ENCODE measurements at regions not wholly inside any gene's neighbourhood (a gene's known extent, or its start where the extent isn't known, plus 50 kb on each side); places are given as distances from the start of the nearest gene placed in this dataset.

DNA sequence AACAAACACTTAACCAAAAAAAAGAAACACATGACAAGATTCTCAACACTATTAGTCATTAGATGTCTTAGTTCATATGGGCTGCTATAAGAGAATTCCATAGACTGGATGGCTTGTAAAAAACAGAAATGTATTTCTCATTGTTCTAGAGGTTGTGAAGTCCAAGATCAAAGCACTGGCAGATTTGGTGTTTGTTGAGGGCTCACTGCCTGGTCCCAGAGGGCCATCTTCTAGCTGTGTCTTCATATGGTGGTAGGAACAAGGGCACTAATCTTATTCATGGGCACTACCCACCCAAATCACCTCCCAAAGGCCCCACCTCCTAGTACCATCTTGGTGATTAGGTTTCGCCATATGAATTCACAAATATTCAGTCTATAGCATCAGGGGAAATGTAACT, 162.5 kb upstream of the SDK2 start:
- no peak for DNase-seq (ENCODE audit: low read depth in 1 of 2, low spot score in 1 of 2)

DNA sequence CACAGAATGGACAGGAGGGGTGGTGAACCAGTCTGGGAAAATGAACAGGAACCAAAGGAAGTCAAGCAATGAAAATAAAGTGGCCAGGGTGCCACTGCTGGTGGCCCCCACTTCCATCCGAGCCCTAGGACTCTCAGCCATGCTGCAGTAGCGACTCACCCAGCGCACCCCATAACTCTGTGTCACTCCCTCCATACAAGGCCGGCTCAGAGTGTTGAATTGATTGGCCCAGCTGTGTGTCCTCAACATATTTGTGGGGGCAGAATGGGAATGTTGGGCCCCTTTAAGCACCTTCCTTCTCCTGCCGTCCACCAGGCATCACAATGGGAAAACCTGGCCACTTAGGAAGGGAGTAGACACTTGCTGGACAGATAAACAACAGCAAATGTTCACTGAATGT, 169.0 kb upstream of the SDK2 start:
- no peak for DNase-seq (ENCODE audit: low read depth in 1 of 2, low spot score in 1 of 2)

DNA sequence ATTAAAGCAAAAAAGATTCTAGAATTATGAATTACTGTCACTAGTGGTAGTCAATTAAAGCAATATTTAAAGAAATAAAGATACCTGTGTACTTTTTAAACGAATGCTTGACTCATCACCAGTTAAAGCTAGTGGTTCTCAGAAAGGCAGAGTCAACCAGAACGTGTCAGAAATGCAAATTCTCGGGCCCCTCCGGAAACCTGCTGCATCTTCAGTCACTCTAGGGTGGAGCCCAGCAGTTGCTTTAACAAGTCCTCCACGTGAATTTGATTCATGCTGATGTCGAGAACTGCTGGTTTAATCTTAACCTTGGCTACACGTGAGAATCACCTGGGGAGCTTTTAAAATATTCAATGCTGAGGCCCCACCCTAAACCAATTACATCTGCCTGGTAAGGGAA, 169.8 kb upstream of the SDK2 start:
- no peak for DNase-seq (ENCODE audit: low read depth in 1 of 2, low spot score in 1 of 2)

DNA sequence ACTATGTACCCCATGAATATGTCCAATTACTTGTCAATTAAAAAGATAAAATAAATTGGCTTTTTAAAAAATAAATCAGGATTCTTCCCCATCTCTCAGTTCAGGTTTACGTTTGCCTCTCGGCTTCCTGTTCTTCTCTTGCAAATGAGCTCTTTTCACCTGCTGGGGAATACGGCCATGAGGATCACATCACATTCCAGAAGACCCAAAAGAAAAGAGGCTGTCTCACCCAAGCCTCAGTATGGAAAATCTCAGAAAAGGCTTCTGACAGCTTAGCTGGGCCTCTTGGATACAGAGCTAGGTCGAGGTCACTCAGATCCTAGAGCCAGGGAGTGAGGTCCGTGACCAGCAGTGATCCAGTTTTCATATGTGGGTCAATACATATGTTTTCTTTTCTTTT, 171.2 kb upstream of the SDK2 start:
- no peak for DNase-seq (ENCODE audit: low read depth in 1 of 2, low spot score in 1 of 2)

DNA sequence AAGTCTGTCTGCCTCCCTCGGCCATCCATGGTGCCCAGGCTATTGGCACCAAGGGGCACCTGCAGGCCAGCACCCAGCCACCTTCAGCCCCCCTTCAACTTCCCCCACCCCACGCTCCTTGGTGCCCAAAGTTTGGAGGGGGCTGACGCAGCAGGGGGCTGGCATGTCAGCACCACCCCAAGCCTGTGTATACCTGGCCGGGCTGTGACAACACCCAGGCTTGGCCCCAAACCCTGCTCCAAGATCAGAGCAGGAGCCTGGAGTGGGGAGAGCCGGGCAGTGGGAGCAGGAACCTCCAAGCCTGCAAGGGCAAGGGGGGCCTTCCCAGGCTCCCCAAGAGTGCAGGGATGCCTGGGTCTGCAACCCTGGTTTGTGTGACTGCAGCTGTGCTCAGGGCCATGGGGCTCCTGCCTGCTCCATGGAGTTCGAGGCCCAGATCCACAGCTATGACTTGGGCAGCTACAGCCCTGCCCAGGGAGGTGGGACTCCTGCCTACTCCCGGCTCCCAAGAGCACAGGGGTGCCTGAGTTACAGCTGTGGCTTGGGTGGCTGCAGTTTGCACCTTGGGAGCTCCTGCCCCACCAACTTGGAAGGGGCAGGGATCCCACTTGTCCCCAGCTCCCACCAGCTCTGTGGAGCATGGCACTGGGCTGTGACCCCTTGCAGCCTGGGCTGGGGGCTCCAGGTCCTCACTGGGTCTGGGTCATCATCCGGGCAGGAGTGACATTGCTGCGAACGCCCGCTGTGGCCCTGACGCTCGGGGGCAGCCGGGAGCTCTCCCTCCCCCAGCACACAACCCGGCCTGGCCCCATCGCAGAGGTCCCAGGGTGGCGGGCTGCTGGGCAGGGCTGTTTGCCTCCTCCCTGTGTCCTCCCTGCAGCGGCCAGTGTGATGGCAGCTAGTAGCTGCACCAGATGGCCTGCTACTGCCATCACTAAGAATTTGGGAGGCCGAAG, 175.5 kb upstream of the SDK2 start:
- no peak for DNase-seq (ENCODE audit: low read depth in 1 of 2, low spot score in 1 of 2)

DNA sequence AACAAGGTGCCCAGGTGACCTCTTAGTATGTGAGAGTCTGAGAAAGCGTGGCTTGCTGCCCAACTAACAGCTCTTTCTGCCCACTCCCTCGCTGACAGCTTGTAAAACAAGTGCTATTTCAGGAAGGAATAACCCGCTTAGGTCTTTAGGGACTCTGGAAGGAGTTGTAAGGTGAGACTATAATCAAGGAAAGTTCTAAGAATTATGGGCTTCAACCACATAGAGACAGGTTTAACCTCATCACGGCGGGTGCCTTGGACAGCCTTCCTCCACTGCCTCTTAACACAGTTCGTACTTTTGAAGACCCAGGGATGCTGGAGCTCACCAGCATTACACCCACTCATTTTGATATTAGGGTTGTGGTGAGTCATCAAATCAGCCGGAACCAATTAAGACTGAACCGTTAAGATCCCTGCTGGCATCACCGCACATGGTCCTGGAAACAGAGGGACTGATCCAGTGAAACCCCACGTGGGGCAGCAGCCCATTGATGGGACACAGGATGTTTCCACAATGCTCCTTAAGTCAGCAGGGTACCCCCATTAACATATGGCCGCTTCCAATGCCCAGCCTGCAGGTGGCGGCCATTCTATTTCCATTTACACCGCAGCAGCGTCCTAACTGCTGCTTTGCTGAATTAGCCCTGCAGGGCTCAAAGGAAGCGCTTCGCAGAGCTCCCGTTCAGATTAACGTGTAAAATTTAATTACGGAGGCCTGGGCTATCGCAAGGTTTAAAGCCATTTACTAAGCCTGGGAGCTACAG, 176.6 kb upstream of the SDK2 start:
- no peak for DNase-seq (ENCODE audit: low read depth in 1 of 2, low spot score in 1 of 2)

DNA sequence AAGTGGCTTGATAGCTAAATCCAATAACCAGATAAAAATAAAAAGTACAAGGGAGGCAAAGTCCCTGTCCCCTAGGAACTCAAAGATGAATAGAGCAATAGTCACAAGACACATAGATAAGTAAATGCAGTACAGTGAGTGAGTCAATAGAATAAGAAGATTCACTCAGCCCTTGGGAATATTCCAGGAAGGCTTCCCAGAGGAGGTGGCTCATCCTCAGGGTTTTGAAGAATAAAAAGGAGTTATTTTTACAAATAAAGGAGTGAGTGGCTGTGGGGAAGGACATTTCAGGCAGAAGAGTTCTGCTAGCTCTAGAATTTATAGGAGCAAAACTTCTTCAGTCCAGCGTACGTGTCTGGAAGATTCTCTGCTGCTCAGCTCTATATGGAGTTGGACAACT, 177.4 kb upstream of the SDK2 start:
- no peak for DNase-seq (ENCODE audit: low read depth in 1 of 2, low spot score in 1 of 2)

DNA sequence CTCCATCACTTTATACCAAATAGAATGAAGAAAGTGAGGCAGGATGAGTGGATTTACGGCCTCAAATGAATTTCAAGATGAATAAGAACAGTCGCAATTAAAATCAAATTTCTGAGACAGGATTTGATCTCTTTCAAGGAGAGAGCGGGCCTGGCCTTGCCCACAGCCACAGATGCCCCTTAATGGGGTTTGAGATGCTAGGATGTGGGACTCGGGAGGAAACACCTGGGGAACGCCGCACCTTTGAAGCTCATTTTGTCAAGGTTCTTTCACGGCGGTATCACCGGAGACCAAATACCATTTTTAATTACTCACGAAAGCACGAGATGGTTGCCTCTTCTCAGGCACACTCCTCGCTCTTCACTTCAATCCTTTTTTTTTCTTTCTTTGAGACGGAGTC, 178.1 kb upstream of the SDK2 start:
- DNase-seq (ENCODE audit: low read depth in 1 of 2, low spot score in 1 of 2): no peak

DNA sequence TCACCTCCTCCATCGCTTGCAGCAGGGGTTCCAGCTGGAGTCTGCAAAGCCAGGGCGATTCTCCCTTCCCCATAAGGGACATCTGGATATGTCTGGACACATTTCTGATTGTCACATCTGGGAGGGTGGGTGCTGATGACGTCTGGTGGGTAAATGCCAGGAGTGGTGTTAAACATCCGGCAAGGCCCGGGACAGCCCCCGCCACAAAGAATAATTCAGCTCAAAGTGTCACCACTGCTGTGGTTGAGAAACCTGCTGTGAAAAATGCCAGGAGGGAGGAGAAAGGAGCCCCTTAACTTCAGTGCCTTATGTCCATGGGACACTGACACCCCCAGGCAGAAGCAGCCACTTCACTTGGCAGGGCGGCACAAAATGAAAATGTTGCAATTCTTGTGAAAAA, 179.4 kb upstream of the SDK2 start:
- DNase-seq (ENCODE audit: low read depth in 1 of 2, low spot score in 1 of 2): no peak

DNA sequence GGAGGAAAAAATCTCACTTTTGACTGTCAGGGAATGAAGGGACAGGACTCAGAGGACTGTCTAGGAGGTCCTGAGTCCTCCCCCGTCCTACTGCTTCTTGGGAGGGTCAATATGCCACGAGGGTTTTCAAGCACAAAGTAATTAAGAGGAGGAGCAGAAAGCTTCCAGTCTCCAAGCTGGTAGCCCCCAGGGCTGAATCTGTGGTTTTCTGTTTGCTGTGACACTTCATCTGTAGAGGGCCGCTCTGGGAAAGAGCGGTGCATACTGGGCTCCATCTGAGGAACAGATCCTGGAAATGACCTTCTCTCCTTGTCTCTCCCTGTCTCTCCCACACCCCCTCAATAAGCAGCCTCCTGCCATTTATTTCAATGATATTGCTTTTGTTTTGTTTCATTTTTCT, 180.1 kb upstream of the SDK2 start:
- no peak for DNase-seq (ENCODE audit: low read depth in 1 of 2, low spot score in 1 of 2)

DNA sequence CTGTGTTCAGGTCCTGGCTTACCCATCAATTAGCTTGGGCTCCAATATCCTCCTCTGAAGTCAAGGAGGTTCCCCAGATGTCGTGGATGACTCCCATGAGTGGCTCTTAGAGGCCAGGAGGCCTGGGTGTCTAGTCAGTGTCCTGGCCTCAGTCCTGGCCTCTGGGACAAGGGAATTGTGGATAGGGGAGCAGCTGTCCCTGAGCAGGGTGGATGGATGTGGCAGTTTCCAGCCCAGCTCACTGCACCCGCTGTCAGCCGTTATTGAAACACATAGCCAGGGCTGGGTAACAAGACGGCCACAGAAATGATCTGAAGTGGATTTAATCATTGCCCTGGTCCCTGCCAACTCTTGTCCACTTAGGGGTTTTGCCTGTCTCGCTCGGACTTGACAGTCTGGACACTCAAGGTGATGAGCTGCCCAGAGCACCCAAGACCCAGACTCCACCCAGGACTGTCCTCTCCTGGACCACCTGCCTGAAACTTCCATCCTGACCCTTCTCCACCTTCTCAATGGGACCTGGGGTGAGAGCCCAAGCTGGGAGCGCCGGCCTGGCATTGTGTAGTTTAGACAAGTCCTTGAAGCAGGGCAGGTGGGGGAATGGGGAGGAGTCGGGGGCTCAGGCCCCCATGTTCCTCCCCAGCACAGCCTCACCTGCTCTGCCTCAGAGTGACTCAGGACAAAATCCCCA, 182.1 kb upstream of the SDK2 start:
- DNase-seq (ENCODE audit: low read depth in 1 of 2, low spot score in 1 of 2): no peak

DNA sequence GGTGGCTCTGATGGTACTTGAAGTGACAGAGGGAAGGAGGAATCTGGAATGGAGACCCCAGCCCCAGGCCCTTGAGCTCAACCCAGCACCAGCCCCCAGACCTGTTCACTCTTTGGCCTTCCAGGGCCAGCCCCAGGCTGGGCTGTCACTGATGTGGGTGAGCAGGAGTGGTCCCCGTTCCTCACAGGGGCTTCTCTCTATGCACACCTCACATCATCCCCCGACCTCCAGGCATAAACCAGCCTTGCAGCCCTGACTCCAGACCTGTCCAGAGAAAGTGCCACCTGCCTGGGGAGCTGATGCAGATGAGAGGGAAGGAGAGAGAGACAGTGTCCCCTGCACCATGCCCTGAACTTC, 182.6 kb upstream of the SDK2 start:
- DNase-seq (ENCODE audit: low read depth in 1 of 2, low spot score in 1 of 2): no peak

DNA sequence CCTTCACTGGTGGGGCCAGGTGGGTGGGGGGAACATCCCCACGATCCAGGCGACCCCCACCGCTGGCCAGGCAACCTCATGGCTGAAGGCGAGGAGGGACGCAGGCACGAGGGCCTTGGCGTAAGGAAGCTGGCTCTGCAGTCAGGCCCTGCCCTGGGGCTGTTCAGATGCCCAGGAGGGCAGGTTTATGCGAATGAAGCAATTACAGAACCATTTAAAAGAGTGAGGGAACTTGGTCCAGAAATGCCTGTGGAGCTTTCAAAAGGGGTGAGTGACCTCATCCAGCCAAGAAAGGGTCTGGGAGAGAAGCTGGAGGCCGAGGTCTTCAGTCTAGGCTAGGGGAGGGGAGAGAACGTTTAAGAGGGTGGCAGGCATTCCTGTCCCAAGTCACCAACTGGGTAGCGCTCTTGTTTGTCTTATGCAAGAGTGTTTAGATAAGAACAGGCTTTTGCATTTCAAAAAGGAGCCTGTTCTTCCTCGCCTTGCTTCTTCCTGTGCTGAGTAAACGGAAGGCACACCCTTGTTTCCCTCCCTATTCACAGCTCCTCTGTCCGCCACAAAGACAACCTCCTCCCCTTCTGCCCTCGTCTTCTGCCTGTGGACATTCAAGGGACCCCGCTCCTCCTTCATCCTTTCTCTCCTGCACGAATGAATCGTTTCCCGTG, 183.5 kb upstream of the SDK2 start:
- no peak for DNase-seq (ENCODE audit: low read depth in 1 of 2, low spot score in 1 of 2)

DNA sequence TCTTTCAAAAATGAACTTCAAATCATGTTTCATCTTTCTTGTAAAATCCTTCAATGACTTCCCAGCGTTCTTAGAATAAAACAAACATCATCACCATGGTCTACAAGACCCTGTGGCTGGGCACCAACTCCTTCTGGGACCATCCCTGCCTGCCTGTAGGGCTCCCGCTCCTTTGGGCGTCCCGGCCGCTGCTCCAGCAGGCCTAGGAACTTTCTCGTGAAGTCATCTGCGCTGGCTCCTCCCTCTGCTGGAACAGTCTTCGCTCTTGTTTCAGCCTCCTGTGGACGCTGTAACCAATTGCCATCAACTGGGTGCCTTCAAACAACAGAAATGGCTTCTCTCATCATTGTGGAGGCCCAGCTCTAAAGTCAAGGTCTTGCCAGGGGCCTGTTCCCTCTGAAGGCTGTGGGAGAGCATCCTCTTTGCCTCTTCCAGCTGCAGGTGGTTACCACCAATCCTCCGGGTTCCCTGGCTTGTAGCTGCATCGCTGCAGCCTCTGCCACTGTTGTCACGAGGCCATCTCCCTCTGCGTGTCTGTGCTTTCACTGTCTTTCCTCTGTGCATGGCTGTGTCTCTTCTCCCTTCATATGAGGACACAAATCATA, 185.5 kb upstream of the SDK2 start:
- no peak for DNase-seq (ENCODE audit: low read depth in 1 of 2, low spot score in 1 of 2)

DNA sequence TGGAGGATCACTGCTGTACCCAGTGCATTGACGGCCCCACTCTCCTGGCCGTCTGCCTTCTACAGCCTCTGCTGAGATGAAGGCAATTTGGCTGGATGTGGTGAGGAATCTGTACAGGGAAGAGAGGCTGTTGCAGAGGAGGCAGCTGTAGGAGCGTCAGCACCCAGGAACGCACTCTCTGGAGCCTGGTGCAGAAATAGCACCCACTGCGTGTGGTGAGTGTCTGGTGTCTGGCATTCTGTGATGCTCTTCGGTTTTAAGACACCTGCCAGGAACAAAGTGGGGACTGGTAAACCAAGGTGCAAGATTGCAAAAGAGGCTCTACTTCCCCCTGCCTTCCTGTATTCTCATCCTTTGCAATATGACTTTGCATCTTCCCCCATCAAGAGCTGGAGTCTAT, 187.5 kb upstream of the SDK2 start:
- DNase-seq (ENCODE audit: low read depth in 1 of 2, low spot score in 1 of 2): no peak

DNA sequence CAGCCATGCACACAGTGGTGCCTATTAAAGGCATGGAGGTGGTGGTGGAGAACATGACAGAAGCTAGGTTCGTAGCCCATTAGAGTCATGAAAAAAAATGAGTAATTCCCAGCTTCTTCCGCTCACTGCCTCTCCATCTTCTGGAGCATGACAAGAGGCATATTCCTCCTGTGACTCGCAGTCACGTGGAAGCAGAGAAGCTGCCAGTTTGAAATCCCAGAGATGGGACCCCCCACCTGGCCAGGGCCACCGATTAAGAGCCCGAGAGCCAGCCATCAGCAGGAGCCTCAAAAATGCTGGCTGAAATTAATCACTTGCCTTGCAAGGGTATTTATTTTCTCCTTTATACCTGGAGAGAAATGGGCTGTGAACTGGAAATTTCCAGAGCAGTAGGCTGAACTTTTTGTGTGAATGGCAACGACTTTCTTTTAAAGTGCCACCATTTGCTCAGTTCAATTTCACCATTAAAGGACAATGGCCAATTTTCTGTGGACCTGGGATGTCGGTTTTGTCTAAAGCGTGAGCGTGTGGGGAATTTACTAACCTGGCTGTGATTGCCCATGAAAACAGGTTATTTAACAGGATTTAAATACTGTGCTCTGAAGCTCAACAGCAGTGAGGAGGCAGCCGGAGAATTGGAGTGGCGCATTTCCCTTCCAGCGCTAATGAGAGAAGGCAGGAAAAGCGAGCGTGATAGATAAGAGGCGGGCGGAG, 189.7 kb upstream of the SDK2 start:
- no peak for DNase-seq (ENCODE audit: low read depth in 1 of 2, low spot score in 1 of 2)

DNA sequence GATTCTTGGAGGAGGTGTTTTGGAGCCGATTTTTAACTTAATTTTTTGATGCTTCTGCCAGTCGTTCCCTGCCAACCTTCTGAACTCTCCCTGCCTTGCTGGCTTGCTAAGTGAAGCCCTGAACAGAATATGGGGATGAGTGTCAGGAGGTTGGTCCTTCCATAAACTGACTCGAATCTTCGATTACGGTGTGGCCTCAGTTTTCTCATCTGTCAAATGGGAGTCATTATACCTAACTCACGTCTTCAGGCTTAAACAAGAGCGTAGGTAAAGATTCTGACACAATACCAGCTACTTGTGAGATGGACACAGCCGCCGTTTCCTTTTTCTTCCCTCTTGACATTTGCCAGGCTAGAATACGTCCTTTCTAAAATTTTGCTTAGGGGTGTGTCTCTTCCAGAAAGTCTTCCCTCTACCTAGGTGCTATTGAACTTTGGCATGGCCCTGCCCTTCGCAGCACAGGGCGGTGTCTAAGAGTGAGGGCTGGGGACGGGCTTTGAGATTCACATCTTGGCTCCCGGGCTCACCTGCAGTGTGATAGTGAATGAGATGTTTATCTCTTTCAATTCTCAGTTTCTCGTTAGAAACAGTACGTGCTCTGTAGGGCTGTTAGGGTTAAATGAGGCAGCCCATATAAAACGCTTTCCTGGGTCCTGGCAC, 190.6 kb upstream of the SDK2 start:
- DNase-seq (ENCODE audit: low read depth in 1 of 2, low spot score in 1 of 2): no peak

DNA sequence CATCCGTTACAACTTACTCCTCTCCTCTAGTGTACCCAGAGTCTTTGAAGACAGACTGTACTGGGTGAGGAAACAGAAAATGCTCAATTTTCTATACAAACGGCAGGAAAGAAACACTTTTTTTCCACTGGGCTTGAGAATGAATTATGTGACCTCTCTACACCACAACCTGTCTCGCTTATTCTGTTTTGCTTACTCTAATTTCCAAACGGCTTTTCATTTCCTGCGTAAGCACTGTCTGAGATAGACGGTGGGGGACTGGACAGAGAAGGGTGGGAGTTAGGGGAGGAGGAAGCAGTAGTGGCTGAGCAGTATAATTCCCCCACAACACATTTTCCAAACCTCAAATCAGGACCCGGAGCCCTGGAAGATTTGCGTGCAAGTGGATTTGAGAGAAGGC, 191.4 kb upstream of the SDK2 start:
- DNase-seq (ENCODE audit: low read depth in 1 of 2, low spot score in 1 of 2): no peak

DNA sequence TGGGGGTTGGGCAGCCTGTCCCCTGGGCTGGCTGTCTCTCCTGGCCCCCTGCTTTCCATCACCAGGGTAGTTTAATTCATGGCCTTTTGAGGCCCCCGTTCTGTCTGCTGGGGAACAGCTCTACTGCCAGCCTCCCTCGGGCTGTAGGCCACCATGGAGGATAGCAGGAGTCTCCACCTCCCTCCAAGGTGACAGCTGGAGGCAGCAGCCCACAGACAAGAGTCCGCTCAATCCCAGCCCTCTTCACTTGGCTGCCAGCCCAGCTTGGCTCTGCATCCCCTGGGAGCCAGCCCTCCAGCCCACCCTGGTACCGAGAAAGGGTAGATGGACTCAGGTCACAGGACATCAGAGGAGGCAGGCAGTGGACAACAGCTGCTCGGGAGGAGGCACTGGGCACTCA, 194.6 kb upstream of the SDK2 start:
- no peak for DNase-seq (ENCODE audit: low read depth in 1 of 2, low spot score in 1 of 2)

DNA sequence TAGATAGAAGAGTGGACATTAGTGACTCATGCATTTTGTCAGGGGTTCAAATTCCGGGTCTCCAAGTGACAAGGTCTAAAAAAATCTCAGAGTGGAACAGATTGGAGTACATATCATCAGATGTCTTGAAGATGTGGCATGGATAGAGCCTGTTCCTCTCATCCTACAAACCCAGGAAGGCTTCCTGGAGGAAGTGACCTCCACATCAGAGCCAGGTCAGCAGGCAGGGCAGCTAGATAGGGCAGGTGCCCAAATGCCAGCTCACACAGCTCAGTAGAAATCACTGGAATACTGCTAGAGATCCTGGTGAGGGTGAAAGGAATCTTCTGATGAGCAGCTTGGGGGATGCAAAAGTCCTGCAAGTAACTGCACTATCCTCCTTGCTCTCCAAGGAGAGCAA, 196.6 kb upstream of the SDK2 start:
- DNase-seq (ENCODE audit: low read depth in 1 of 2, low spot score in 1 of 2): no peak

Data from activated CD4-positive, alpha-beta T cell treated with anti-CD3 and anti-CD28 coated beads, Interleukin-2, amount 50 U/mL, for 24 hours (primary cell).